ENCODE measurements at regions not wholly inside any gene's neighbourhood (a gene's known extent, or its start where the extent isn't known, plus 50 kb on each side); places are given as distances from the start of the nearest gene placed in this dataset.

DNA sequence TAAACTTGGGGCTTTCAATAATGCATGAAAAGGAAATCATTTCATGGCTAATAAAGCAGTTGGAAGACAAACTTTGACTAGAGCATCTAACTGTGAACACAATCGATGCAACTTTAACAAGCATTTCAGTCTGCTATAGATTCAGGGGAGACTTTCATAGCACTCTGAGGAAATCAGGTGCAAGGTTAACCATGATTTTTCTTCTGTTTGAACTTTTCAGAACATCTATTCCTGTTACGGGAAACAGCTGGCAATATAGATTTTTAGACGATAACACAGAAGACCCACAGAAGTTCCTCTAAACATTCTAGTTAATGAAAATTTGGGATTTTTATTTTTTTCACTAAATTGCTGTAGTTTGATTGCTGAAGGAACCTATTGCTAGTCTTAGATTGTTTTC lies 177.3 kb downstream of the TRIM33 start:
- Histone ChIP-seq H3K4me1 (ENCODE audit: control insufficient read depth, insufficient read depth, low read length) (no peaks in the 10 kb centered on the region), H2BK120ac (ENCODE audit: low read depth, low read length) (no peak overlapping the region), H3K23ac (ENCODE audit: low read depth, low read length) (no peak overlapping the region), H3K4me3 (ENCODE audit: insufficient read depth, low read depth, low read length) (no peak overlapping the region), H4K91ac (ENCODE audit: insufficient read depth, low read depth, low read length) (no peak overlapping the region), H2BK20ac (ENCODE audit: low read depth, low read length) (no peak overlapping the region), H4K5ac (ENCODE audit: low read depth, low read length) (no peak overlapping the region), H3K9me1 (ENCODE audit: insufficient read depth, low read length) (no peaks in the 10 kb centered on the region), H2AFZ (replicated peaks; ENCODE audit: low read length, poor library complexity) (no peak overlapping the region), H3K18ac (ENCODE audit: low read depth, low read length) (no peak overlapping the region), H2BK15ac (ENCODE audit: low read depth, low read length) (no peak overlapping the region), H3K4ac (ENCODE audit: low read depth, low read length) (no peak overlapping the region), H2AK9ac (replicated peaks; ENCODE audit: low read depth, low read length, poor library complexity) (no peak overlapping the region), H3K36me3 (ENCODE audit: control insufficient read depth, insufficient read depth, low read length) (no peaks in the 10 kb centered on the region), H3K9me3 (ENCODE audit: control insufficient read depth, insufficient read depth, low read length) (no peaks in the 10 kb centered on the region), H3K9ac (ENCODE audit: low read depth, low read length) (no peak overlapping the region), H4K8ac (ENCODE audit: low read depth in 2 of 2, low read length in 2 of 2) (no peak overlapping the region), H2AK5ac (ENCODE audit: low read depth, low read length) (no peak overlapping the region), H3K27me3 (ENCODE audit: control insufficient read depth, insufficient read depth, low read length) (peaks cover 21% of the 10 kb centered on the region), H2BK5ac (ENCODE audit: low read depth, low read length, poor library complexity, severe bottlenecking) (no peak overlapping the region), H3K79me1 (ENCODE audit: low read depth in 1 of 2, low read length in 2 of 2) (no peaks in the 10 kb centered on the region), H3K27ac (ENCODE audit: insufficient read depth, low read length) (no peak overlapping the region), H3K56ac (ENCODE audit: extremely low read depth, insufficient read depth, low read length) (no peak overlapping the region), H4K20me1 (ENCODE audit: insufficient read depth, low read length) (no peaks in the 10 kb centered on the region), H3K14ac (replicated peaks; ENCODE audit: low read depth, low read length) (no peak overlapping the region), H3K4me2 (ENCODE audit: low read depth, low read length) (no peak overlapping the region)
- no peak for TF ChIP-seq MXI1 (IDR thresholded peaks at IDR 0.05; ENCODE audit: borderline replicate concordance, low read depth, low read length)
- no CpG with 5 or more reads among the region's 3 CpGs for WGBS, 2 experiments (ENCODE audit: extremely low coverage in 2 of 2, insufficient read length in 1 of 2)
- intact Hi-C loops (cut with micrococcal nuclease) (no loop called here), in situ Hi-C loops (cut with MboI; ENCODE audit: low sequenced_read_pairs) (no loop called here), dilution Hi-C loops (cut with HindIII; ENCODE audit: low sequenced_read_pairs, unreplicated experiment) (no loop called here)
- ATAC-seq (ENCODE audit: low read depth) (no peak), DNase-seq (no peak)
- POLR2A ChIA-PET (ENCODE audit: unreplicated experiment), result no interaction called here
- CTCF ChIA-PET, result interaction anchor here (0.9 kb wide), 1 partner anchor 13 kb away, joined by 3 read pairs; no protein-coding TSS in a partner anchor
- no TSS peak for BruUV-seq (replicated peaks)

Measured in IMR-90 (cell line).